NCI-H345 (cell line): ENCODE measurements at regions not wholly inside any gene's neighbourhood (a gene's known extent, or its start where the extent isn't known, plus 50 kb on each side); places are given as distances from the start of the nearest gene placed in this dataset.
A peak's percentile ranks its signal among the peaks of the same experiment; 100 is the strongest.

Source experiments
- DNase-seq: peaks from one replicate; lab custom pipeline; 2025; lab: John Stamatoyannopoulos, UW

DNA sequence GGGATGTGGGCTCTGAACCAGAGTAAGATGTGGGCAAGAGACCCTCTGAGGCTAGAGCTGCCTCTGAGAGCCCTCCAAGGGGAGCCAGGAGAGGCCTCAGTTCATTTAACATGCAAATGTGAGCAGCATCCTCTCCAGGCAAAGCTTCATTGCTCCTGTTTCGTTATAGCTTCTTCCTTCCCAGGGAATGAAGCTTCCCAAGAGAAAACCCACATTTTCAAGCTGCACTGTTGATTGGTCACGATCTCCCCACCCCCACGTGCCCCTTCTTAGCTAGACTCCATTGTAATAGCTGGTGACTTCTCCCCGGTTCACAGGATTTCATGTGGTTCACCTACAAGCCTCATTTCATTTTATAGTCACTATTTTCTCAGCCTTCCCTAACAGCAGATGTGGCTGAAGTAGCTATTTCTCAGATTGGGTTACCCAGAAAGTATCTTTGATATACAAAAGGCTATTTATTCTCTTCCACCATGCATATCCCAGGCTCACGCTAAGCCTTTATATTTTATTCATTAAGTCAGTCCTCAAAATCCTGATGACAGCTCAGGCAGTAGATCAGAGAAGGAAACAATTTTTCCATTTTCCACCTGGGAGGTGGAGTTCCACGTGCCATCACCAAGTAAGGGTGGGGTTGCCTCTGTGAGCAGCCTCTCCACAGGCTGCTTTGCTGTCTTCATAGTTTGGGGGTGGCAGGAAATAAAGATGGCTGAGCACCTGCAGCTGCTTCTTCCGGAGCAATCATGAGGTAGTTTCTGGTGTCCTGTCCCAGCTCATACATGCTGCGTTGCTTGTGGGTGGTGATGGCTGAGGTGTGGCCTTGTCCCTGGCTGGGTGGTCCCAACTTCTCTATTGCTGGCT, 178.3 kb upstream of the RAB4A start:
- peak; percentile 91 for DNase-seq

DNA sequence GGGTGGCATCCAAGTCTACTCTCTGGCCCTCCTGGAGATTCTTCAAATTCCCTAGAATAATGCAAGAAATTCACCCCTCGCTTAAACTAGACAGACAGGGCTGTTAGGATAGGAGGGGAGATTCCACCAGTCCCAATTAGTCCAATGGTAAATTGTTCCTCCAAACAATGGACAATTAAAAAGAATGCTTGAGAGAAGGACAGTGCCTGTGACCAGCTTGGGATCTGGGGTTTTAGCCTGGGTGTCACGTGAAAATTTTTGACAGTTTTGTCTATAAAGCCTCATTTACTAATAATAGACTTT, 177.7 kb upstream of the RAB4A start:
- no peak for DNase-seq

- DNase-seq, result peak; percentile 38
These were observed 177.1 kb upstream of the RAB4A start for GRCh38 chr1:229093609-229094336.

DNA sequence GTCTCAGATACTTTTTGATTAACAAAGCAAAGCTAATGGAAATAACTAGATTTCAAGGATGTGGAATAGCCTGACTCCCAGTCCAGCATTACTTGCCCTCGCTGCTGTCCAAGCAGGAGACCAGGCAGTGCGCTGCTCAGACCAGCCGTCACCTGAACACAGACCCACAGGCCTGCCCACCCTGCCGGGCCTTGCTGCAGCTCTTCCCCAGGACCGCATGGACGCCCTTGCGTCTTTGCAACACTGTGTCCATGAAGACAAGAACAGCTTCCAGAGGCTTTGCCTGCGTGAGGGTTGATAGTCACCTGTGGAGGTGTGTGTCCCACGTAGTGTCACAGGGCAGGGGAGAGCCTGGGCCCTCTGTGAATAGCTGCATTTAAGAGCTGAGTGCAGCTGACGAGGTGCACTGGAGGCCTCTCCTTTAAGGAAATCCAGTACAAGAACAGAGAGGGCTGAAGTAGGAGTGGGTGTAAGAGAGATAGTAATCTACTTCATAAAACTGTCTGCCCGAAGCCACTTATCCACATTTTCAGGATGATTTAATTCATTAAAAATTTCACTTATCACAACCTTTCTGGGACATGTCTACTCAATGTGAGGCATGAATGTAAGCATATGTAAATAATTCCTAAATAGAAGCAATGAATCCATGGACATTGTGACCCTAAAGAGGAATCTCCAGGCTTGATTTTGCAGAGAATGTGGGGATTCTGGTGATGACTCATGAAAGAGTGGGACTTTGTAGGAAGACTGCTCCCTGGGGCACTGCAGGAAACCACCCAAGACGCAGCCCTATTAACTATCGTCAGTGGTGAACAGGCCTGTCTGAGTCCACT, 176.2 kb upstream of the RAB4A start:
- no peak for DNase-seq

GRCh38 chr1:229095325-229095724, 175.6 kb upstream of the RAB4A start:
- no peak for DNase-seq

DNA sequence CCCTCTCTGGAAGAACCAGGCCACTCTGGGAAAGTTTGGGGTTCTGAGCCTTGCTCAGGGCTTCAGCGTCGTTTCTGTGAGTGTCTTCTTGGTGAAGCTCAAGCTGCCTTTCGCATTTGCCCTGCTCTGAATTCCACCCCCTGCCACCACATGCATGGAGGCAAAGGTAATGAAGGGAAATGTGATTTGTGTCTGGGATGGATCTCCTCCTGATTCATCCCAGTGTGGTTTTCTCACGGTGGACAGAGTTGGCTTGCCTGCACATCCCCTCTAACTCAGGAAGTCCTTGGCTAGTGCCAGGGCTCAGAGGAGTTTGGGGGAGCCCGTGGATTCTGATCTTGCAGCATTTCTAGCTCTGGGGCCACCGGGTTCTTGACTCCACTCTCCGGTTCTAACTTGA, 173.6 kb upstream of the RAB4A start:
- no peak for DNase-seq

DNA sequence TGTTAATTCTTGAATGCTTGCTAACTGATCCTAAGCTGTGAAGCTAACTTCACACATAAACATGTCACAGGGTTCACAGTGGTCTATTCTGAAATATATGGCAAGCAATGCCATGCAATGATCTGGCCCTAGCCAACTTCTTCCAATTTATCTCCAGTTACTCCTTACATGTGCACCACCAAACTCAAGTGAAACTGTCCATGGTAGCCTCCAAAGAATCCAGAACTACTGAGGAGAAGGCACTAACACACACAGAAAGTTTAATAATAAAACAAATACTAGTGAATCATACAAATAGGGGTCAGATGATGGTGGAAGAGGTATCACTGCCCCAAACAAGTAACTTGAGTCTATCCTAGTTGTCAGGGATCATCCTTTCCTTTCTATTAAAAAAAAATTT, 172.6 kb upstream of the RAB4A start:
- DNase-seq, result no peak

DNA sequence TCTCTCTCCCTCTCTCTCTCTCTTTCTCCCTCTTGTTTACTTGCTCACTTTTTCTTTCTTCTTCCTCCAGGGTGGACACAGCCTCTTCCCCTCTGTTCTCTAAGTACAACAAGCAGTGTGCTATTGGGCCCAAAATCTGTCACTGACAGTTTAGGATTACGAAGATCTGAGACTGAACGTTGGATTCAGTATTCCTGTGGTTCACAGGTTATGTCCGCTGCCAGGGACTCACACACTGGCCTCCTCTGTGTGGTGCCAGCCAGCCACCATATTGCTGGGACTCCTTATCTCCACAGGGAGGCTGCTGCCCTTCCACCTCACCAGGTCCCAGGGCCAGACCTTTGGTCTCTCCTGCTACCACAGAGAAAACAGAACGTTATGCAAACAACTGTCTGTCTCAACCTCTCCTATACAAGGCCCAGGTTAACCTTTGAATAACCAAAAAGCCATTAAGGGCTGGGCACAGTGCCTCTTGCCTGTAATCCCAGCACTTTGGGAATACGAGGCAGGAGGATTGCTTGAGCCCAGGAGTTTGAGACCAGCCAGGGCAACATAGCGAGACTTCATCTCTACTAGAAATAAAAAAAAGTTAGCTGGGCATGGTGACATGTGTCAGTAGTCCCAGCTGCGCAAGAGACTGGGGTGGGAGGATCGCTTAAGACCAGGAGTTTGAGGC, 171.9 kb upstream of the RAB4A start:
- no peak for DNase-seq

GRCh38 chr1:229101011-229101871, 169.7 kb upstream of the RAB4A start:
- DNase-seq, result no peak

- no peak for DNase-seq
These were observed 168.0 kb upstream of the RAB4A start for GRCh38 chr1:229102741-229103391.

DNA sequence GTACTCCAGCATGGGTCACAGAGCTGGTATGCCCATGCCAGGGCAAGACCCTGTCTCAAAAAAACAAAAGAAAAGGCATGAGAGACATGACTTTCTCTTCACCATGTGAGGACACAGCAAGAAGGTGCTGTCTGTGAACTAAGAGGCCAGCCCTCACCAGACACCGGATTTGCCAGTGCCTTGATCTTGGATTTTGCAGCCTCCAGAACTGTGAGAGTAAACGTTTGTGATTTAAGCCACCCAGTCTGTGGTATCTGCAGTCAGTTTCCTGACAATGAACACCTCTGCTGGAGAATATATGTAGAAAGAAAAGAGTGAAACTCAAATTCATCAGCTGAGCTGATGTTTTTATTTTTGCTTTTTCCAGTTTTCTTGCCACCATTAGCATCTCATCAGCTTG, 166.3 kb upstream of the RAB4A start:
- no peak for DNase-seq

GRCh38 chr1:229105109-229105508, 165.8 kb upstream of the RAB4A start:
- no peak for DNase-seq

GRCh38 chr1:229105822-229106525, 164.9 kb upstream of the RAB4A start:
- no peak for DNase-seq

DNA sequence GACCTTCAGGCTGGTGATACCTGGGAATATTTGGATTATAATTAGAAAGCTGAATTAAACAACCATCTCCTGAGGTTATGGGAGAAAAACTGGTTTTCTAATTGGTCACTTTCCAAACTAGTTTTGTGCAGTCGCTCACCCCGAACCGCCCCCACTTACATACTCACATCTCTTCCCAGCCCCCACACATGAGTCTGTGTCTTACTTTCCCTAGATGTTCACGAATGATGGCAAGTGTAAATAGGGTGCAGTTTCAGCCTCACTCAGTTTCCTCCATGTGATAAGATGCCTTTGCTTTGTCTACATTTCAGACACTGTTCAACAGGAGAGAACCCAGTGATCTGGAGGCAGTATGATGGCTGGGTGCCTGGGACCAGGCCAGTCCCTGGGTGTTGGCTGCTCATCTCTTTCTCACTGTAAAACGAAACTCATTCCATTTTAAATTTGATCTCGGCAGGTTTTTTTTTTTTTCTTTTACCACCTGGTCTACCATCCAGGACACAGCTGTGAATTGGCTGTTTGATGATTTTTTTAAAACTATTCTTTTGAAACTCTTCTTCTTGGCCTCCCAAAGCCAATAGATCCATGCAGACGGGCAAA, 164.3 kb upstream of the RAB4A start:
- no peak for DNase-seq

DNA sequence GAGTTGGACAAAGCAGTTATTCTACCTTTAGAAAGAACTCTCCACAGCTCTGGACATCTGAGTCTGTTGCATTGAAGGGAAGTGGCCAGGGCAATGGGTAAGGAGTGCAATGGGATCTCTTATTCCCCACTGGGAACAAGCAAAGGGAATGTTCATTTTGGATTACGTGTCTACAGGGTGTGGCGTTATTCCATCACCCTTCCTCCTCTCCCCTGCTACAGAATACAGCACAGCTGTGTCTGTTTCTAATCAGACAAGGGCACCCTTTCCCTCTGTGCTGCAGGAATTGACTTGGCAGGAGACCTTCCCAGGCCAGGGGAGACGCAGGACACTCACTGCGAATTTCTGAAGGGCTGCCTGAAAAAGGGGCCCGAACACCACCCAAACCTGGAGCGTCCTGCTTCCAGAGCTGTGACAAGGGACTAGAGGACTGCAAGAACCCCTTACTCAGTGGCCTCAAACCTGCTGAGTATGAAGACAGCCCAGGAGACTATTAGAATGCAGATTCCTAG, 163.6 kb upstream of the RAB4A start:
- no peak for DNase-seq

DNA sequence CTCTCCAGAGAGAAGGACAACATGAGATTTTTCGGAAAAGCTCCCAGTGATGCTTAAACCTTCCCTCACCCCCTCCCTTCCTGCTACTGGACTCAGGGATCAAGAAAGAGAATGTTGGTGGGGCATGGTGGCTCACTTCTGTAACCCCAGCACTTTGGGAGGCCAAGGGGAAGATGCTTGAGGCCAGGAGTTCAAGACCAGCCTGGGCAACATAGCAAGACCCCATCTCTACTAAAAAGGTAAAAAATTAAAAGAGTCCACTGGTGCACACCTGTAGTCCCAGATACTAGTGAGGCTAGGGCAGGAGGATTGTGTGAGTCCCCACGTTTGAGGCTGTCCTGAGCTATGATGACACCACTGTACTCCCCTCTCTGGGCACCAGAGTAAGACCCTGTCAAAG, 162.9 kb upstream of the RAB4A start:
- no peak for DNase-seq

DNA sequence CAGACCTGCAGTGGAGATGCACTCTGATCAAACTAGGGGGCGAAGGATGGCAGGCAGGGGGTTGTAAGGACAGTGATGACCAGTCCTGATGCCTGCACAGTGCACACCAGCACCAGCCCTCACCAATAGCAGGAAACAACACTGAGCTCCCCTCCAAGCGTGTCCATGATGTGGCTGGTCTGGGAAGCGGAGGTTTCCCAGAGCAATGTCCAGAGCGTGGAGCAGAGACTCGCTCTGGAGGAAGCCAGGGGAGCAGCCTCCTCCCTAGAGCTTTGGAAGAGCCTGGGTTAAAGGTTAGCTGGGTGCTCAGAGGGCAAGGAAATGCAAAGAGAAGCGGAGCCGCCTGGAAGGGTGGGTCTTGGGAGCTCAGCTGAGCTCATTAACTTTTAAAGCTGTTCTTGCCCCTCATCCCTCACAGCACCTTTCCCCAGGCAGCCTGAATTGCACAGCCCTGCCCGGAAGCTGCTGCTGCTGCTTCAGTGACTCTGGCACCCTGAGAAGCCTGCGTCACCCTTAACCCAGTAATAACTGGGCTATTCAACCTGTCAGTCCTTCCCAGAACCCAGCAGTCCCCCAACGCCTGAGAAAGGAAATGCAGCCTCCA, 162.2 kb upstream of the RAB4A start:
- DNase-seq, result no peak

DNA sequence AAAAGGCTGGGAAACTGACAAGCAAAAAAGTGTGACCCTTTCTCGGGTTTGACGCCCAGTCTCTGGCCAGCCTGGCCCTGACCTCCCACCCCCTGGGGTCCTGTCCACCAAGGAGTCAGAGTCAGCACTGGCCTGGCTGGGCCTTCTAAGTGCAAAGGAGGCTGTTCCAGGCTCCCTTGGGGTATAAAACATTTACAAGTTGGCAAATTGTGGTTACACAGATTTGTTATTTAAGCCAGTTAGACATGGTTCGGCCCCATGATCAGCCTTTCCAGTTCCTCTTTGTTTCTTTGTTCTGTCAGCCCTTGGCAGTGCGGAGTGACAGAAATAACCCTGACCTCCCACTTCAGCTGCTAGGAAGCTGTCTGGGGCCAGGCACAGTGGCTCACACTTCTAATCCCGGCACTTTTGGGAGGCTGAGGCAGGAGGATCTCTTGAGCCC, 161.6 kb upstream of the RAB4A start:
- no peak for DNase-seq

DNA sequence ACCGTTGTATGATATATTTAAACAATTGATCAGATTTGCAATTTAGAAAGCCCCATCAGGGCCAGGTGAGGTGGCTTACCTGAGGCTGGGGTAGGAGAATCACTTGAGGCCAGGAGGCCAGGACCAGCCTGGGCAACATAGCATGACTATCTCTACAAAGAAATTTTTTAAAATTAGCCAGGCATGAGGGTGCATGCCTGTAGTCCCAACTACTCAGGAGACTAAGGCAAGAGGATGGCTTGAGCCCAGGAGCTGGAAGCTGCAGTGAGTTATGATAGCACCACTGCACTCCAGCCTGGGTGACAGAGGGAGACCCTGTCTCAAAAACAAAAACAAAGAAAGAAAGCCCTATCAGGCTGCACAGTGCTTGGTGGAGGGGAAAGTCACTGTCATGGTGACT, 159.9 kb upstream of the RAB4A start:
- no peak for DNase-seq
